PC-9 (cell line): ENCODE measurements at regions not wholly inside any gene's neighbourhood (a gene's known extent, or its start where the extent isn't known, plus 50 kb on each side); places are given as distances from the start of the nearest gene placed in this dataset.

Experiments
- EZH2 ChIP-seq: fragments of 200-600 bp; sonication (generic); IDR thresholded peaks from 2 replicates; pipeline ENCODE4 v1.8.0; 2017; ENCODE audit warnings: antibody characterized with exemption, low read depth
- TF ChIP-seq, protein P1 (sequence below): fragments of 200-600 bp; sonication (generic); conservative IDR thresholded peaks from 2 replicates; pipeline ENCODE4 v1.6.1; 2017; ENCODE audit warnings: mixed run types, antibody characterized with exemption, mild to moderate bottlenecking, moderate library complexity

DNA sequence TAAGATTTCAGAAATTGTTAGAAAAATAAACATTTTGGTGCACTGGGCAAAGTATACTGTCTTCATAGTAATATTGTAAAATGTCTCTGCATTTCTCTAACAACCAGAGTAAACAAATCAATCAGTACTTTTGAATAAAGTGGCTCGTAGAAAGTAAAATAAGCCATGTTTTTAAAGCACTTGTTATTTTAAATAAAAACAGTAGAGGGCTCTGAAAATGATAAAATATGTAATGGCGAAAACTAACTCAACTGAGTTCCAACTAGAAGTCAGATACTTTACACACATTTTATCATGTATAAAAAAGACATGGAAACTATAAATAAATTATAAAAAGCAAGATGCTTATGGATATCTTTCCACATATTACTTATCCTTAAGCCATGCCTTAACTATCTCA, 1134.4 kb downstream of the PDHA2 start:
- TF ChIP-seq, protein P1, sequence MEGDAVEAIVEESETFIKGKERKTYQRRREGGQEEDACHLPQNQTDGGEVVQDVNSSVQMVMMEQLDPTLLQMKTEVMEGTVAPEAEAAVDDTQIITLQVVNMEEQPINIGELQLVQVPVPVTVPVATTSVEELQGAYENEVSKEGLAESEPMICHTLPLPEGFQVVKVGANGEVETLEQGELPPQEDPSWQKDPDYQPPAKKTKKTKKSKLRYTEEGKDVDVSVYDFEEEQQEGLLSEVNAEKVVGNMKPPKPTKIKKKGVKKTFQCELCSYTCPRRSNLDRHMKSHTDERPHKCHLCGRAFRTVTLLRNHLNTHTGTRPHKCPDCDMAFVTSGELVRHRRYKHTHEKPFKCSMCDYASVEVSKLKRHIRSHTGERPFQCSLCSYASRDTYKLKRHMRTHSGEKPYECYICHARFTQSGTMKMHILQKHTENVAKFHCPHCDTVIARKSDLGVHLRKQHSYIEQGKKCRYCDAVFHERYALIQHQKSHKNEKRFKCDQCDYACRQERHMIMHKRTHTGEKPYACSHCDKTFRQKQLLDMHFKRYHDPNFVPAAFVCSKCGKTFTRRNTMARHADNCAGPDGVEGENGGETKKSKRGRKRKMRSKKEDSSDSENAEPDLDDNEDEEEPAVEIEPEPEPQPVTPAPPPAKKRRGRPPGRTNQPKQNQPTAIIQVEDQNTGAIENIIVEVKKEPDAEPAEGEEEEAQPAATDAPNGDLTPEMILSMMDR, result no peak
- TF ChIP-seq EZH2, result no peak
